HG02642 (cell line): ENCODE measurements at regions not wholly inside any gene's neighbourhood (a gene's known extent, or its start where the extent isn't known, plus 50 kb on each side); places are given as distances from the start of the nearest gene placed in this dataset.

Experiments
- ATAC-seq: cut with Tn5 transposase; IDR thresholded peaks from one replicate; pipeline ENCODE4 v1.9.1; 2021; ENCODE audit warnings: mild to moderate bottlenecking; ENCODE audit not compliant: unreplicated experiment, poor library complexity

DNA sequence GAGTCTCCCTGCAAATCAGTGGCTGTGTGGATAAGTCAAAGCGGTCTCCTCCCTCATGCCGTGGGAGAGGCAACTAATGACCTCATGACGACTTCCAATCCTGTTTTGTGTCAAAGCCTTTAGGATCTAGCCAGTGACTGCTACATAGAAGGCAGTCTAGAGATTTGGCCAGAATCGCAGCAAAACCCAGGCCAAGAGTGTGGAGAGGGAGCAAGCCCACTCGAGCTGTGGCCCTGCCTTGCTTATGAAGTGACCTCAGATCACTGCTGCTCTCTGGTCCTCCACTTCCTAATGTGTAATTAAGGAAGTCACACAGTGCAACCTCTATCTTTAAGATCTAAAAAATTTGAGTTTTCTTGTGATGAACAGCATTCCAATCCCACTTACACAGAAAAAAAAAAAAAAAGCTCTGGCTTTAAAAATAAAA, 296.7 kb upstream of the KLF6 start:
- no peak for ATAC-seq

DNA sequence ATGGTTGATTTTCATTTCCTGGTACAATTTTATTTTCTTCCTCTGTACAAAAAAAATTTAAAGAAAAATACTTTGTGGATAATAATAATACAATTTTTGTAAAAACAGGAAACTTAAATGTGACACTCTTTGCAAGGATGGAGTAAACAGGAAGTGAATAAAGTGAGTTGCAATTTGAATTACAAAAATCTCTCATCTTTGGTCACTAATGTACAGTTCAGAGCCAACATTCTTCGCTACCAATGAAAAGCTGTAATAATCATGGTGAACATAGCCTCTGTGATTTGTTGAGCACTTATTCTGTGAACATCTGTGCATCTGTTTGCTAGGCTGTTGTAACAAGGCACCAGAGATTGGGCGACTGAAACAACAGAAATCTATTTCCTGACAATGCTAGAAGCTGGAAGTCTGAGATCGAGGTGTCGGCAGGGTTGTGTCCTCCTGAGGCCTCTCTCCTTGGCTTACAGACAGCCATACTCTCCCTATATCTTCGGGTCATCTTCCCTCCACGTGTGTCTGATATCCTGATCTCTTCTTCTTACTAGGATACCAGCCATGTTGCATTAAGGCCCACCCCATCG, 295.3 kb upstream of the KLF6 start:
- no peak for ATAC-seq

DNA sequence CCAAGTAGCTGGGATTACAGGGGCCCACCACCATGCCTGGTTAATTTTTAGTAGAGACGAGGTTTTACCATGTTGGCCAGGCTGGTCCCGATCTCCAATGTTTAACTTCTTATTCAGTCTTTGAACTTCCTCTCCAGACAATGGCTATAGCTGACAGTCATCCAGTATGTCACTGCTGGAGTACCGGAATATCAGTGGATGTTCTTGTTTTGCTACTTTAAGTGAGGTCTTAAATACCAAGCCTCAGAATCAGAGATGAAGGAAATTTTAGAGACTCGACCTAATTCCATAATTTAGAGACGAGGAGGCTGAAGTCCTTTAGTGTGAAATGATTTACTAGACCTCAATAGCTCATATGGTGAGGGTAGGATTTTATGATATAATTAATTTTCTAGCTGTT, 294.8 kb upstream of the KLF6 start:
- ATAC-seq: no peak

DNA sequence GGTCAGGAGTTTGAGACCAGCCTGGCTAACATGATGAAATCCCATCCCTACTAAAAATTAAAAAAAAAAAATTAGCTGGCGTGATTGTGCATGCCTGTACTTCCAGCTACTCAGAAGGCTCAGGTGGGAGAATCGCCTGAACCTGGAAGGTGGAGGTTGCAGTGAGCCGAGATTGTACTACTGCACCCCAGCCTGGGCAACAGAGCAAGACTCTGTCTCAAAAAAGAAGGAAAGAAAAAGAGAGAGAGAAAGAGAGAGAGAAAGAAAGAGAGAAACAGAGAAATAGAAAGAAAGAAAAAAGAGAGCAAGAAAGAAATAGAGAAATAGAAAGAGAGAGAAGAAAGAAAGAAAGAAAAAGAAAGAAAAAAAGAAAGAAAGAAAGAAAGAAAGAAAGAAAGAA, 292.8 kb upstream of the KLF6 start:
- ATAC-seq: no peak

DNA sequence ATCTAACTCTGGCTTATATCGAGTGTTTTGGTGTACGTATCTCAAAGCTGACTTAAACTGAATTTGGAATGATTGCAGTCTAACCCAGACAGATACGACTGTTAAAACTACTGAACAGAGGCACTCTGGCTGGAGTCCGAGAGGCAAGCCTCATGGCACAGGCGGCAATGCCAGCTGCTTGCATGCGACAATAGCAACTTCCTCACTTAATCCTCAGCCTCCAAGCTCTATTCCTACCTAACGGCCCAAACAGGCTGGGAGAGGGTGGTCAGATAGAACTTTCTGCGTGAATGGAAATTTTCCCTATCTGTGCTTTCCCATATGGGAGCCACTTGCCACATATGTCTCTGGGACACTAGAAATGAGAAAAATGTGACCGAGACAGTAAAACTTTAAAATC, 292.0 kb upstream of the KLF6 start:
- ATAC-seq: no peak

DNA sequence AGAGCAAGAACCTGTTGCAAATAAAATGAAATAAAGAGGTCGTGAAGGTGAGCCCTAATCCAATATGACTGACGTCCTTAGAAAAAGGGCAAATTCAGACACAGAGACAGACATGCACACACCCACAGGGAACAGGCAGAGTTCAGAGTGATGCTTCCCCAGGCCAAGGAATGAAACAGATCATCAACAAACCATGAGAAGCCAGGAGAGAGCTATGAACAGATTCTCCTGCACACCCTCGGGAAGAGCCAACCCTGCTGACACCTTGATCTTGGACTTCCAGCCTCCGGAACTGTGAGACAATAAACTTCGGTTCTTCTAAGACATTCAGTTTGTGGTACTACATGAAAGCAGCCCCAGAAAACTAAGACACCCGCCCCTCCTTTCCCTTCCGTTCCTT, 290.4 kb upstream of the KLF6 start:
- no peak for ATAC-seq

DNA sequence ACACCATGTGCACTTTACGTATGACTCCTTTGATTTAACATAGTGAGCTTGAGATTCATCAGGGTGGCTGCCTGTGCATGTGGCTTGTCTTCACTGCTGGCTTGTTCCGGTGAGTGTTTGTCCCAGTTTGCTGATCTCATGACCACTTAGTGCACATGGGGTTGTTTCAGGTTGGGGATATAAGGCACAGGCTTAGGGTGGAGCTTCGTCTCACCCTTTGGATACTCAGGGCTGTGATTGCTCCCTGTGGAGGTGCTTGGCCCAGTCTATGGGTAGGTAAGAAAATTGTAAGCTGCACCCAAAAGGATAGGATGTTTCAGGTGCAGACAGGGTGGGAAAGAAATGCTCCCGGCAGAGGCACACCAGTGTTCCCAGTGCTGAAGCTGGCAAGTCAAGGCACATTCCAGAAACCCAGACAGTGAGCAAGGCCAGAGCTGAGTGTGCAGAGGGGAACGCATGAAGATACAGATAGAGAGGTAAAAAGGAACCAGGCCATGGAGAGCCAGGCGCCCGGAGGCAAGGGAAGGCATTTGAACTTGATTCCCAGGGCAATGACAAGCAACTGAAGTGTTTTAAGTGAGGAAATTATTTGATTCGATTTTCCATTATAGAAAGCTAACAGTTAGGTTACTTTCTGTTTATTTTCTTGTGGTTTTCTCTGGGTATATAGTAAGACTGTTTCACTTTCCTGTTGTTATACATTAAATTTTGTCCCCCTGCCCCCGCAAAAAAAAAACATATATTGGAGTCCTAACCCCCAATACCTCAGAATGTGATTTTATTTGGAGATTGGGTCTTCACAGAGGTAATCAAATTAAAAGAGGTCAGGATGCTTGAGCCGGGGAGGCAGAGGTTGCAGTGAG, 289.8 kb upstream of the KLF6 start:
- no peak for ATAC-seq

DNA sequence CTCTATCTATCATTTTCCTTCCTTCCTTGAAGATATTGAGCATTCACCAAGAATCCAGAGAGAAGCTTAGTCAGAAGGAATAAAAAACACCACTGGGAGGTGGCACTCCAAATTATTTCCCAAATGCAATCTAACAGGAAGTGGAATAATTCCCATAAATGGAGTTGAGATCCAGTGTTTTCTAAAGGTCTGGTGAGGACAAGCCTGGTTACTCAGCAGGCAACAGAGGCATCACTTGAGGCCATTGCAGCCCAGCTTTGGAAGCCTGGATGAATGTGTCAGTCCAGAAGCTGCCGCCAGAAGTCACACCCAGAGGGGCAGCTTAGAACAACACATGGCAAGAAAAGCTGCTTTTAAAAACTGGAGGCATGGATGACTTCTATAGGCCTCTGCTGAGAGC, 288.9 kb upstream of the KLF6 start:
- ATAC-seq: no peak

DNA sequence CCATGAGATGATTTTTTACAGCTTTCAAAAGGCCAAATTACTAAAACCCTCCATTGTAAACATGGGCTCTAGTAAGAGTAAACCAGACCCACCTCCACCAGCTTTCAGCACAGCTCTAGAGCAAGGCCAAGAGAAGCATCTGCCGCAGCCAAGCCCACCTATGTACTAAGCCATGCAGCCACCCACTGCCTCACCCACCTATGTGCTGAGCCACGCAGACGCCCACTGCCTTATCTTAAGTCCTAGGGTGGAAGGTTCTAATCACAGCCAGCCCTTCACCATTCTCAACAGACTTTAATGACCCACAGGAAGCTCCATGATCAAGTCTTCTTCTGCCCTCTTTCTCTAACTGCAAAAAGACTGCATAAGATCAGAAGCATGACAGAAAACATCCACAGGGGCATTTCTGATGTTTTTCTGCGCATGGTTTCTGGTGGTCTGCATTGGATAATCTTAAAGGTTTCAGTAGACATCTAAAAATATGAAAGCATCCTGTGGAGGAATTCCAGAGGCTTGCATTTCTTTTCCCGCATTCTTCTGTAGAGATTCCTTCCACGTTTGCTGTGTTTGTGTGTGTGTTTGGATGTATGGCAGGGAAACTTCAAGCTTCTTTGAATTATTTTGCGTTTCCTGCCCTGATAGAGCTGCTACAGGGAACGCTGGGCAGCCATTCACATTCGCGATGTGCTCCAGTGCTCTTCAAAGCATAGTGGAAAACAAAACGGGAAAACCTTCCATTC, 286.1 kb upstream of the KLF6 start:
- ATAC-seq: no peak

DNA sequence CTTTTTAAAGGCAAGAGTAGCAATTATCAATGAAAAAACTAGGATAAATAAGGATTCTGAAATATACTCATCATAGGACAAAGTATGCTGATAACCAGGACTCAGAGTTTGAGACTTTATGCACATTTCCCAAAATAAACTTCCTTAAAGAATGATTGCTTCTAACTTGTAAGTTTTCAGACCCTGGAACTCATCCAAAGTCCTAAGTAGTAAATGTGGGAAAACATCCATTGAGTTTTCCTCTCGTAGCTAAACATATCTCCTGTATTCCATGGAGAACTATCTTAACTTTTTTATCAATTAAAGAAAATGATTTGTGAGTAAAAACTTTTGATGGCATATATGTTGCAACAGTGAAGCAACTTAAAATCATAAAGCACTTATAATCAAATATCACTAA, 285.2 kb upstream of the KLF6 start:
- ATAC-seq: no peak

DNA sequence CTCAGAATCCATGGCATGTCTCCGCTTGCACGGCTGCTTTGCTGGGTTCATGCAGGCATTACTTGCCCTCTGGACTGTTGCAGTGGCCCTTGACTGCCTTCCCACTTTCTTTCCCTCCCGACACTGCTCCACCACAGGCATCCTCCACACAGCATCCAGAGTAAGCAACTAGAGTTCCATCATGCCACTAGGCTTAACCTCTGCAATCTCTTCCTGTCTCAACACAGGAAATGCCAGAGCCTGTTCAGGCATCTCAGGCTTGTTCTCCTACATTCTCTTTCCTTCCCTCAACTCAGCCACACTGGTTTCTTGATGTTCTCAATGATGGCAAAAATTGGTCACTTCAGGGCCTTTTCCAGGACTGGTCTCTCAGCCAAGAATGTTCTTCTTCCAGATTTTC, 284.5 kb upstream of the KLF6 start:
- no peak for ATAC-seq

DNA sequence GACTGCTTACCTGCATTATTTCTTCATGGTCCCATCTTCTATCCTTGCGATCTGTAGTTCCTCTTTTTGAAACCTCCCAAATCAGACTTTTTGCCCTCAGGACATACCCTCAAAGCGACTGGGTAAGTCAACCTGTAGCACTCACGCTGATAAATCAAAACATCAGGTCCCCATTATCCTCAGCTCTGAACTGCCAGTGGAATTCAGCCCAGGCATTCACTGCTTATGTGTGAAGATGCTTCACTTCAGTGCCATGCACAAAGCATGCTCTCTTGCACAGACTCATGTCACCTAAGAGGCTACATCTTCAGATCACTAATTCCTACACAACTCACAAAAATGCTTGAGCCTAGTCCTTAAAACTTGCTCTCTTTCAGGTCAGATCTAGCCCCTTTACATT, 283.6 kb upstream of the KLF6 start:
- no peak for ATAC-seq

DNA sequence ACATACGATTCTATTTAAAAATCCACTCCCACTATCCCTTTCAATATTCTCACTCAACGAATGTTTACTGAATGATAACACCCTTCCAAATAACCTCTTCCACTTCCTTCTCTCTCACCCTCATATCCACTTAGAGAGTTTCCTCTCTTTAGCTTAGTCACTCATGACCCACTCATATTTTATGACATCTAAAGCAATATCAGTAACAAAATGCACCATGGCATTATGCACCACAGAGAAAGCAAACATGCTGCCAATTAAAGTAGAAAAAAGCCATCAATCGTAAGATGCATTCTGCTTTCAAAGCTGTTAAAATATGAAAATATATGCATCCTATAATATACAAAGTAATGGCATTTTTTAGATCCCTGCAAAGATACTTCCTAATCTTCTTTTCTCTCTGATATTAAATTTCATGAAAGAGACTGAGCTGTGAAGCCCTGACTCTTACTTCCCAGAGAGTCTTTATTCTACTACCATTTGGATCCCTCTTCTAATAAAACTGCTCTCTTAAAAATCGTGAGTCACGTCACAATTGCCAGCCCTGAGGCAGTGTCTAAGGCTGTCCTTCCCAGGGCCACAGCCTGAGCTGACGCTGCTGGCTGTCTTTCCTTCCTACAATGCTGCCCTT, 283.0 kb upstream of the KLF6 start:
- no peak for ATAC-seq

DNA sequence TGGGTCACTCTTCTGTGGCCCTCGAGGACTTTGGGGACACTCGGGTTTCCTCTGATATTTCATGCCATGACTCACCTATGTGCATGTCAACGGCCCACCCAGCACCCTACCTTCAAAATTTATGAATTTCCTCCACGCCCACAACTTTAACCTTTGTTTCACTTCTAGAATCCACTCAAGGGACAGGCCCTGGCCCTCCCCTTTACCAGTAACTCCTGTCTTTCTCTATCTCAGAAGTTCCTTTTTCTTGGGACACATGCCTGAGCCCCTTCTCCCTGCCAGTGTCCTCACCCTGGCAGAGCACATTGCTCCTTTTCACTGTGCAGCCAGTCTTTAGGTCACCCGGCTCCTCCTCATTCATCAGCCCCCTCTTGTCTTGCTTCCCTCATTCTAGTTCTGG, 282.5 kb upstream of the KLF6 start:
- ATAC-seq: peak; percentile 74

DNA sequence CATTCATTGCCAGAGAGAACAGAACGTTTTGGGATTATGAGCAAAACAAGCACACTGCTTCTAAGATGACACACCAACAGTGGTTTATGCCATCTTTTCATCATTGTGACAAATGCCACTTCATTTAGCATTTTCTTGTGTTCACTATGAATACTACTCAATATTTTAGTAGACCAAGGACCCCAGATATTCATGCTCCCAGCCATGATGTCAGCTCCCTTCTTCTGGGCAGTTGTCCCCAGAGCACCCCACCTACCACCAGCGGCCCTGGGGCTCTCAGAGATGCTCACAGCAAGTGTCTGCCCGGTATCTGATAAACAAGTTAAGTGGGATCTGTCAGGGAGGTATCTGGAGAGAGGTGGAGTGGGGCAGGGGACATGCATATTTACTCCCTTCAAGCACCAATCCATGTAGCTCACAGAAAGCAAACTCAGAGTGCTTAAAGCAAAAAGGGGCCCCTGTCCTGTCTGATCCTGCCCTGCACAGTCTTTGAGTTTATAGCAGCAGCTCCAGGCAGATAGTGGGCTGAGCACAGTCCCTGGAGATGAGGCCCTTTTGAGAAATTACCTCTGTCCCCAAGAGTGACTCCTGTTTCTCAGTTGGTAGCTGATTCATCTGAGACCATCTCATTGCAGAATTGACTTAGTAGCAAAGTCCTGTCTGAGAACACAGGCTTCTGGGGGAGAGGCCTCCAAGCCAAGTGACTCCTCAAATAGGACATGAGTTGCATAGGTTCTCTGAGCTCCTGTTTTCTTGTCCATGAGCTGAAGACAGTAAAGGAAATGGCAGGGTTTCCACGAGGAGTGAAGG, 281.8 kb upstream of the KLF6 start:
- ATAC-seq: no peak

DNA sequence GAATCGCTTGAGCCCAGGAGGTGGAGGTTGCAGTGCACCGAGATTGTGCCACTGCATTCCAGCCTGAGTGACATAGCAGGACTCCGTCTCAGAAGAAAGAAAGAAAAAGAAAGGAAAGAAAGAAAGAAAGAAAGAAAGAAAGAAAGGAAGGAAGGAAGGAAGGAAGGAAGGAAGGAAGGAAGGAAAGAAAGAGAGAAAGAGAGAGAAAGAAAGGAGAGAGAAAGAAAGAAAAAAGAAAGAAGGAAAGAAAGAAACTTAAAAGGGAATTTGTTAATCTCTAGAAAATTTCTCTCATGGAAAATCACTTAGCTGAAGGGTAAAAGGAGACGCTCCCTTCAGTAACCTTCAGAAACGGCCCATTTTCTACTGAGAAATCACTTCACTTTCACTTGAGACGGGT, 279.5 kb upstream of the KLF6 start:
- ATAC-seq: no peak

DNA sequence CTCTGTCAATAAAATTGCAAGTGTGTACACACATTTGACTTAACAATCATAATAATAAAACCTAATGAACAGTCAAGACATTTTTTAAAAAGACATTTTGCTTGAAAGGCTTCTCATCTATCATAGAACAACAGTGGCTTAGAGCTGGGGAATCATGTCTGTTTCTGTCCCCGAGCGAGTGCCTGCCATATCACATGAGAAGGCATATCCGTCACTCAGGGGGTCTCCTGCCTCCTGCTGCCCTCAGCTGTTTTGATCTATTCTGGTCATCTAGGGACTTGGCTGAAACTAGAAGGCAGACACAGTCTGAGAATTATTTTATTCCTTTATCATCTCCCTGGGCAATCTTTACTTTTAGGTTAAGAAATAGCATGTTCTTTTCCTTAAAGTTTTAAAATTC, 278.7 kb upstream of the KLF6 start:
- ATAC-seq: no peak

DNA sequence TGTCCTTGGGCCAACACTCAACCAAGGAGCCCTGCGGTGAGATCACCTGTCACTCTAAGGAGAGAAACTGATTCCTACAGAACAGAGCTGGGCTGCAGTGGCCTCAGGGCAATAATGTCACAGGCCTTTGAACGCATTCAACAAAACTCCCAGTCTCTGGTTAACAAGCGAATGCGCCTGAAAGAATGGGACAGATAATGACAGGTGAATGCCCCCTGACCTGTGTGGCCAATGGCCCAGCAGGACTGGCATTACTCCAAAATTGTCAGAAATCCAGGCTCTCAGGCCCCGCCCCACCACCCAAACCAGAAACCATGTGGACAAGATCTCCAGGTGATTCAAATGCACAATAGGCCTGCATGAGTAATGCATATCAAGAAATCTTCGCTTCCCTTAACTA, 277.7 kb upstream of the KLF6 start:
- ATAC-seq: no peak

DNA sequence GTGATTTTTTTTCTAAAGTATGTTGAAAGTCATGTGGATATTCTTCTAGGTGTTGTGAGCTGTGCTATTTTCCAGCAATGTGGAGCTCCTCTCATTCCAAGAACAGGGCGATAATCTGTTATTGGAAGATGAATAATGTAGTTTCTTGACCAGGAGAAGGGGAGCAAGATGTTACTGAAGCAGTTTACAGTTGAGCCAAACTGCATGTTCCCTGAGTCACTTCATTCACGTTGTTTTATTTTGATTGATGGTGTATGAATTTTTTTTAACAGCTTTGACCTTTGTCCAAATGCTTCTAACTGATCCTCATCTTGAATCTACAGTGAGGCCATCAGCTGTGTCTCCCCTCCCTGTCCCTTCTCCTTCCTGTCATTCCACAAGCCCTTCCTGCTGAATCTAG, 277.1 kb upstream of the KLF6 start:
- no peak for ATAC-seq

DNA sequence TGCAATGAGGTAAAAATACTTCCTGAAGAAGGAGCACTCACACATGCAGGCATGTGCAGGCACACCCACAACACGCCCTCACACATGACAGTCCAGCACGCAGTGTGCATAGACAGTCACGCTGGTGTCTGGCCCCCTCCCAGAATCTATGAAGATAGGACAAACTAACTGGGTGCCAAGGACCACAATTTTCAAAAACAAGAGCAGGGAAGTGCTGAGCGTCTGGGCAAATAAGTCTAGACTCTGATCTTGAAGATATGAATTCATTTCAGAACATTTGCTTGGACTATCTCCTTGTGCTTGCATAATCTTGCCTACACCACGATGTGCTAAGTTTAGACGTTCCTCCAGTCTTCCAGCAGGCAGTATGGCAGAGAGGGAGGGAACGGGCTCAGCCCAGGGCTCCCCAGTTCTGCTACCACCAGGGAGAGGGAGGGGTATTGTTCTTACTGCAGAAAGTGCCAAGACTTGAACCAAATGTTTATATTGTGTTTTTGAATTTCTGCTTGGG, 276.5 kb upstream of the KLF6 start:
- ATAC-seq: no peak
